SK-N-SH treated with all-trans-retinoic acid at 6 μM for 48 hours (cell line): ENCODE measurements at regions not wholly inside any gene's neighbourhood (a gene's known extent, or its start where the extent isn't known, plus 50 kb on each side); places are given as distances from the start of the nearest gene placed in this dataset.

Experiments
- ATAC-seq: fragments of 200-7000 bp; cut with Tn5 transposase; 3 replicates; pipeline ENCODE4 v1.9.1; 2020; ENCODE audit warnings: mild to moderate bottlenecking, moderate library complexity
- ARNTL ChIP-seq: fragments of 450-650 bp; formaldehyde crosslinking; IDR thresholded peaks from 2 replicates; pipeline ENCODE4 v1.5.0; 2020; ENCODE audit warnings: low read depth, mild to moderate bottlenecking, moderate library complexity, borderline replicate concordance
- BACH2 ChIP-seq: fragments of 250-450 bp; sonication (Bioruptor Pico); IDR thresholded peaks from 2 replicates; pipeline ENCODE4 v1.9.0; 2021; ENCODE audit warnings: mild to moderate bottlenecking, borderline replicate concordance
- CREB5 ChIP-seq: fragments of 250-450 bp; sonication (Bioruptor Pico); IDR thresholded peaks from 2 replicates; pipeline ENCODE4 v1.5.1; 2020; ENCODE audit warnings: low read depth, mild to moderate bottlenecking, moderate library complexity
- CSDC2 ChIP-seq: fragments of 250-450 bp; sonication (Bioruptor Pico); IDR thresholded peaks from 2 replicates; pipeline ENCODE4 v1.5.0; 2020; ENCODE audit warnings: mild to moderate bottlenecking, moderate library complexity
- CSRNP3 ChIP-seq: fragments of 250-450 bp; sonication (Bioruptor Pico); IDR thresholded peaks from 2 replicates; pipeline ENCODE4 v1.5.1; 2021; ENCODE audit warnings: mild to moderate bottlenecking, moderate library complexity
- ESRRG ChIP-seq: fragments of 250-450 bp; sonication (Bioruptor Pico); IDR thresholded peaks from 2 replicates; pipeline ENCODE4 v1.6.1; 2021; ENCODE audit warnings: mild to moderate bottlenecking
- GLIS3 ChIP-seq: fragments of 250-450 bp; sonication (Bioruptor Pico); IDR thresholded peaks from 2 replicates; pipeline ENCODE4 v1.5.0; 2020; ENCODE audit warnings: mild to moderate bottlenecking, moderate library complexity
- OSR1 ChIP-seq: fragments of 250-450 bp; sonication (Bioruptor Pico); IDR thresholded peaks from 2 replicates; pipeline ENCODE4 v1.8.0; 2022; ENCODE audit warnings: moderate library complexity, mild to moderate bottlenecking, inconsistent platforms
- PATZ1 ChIP-seq: fragments of 250-450 bp; sonication (Bioruptor Pico); IDR thresholded peaks from 2 replicates; pipeline ENCODE4 v1.8.0; 2020; ENCODE audit warnings: mild to moderate bottlenecking, moderate library complexity, borderline replicate concordance
- POU6F1 ChIP-seq: fragments of 250-450 bp; sonication (Bioruptor Pico); IDR thresholded peaks from 2 replicates; pipeline ENCODE4 v1.8.0; 2021; ENCODE audit warnings: low read depth, mild to moderate bottlenecking, moderate library complexity, borderline replicate concordance
- PPARA ChIP-seq: fragments of 250-450 bp; sonication (Bioruptor Pico); IDR thresholded peaks from 2 replicates; pipeline ENCODE4 v1.5.0; 2020; ENCODE audit warnings: mild to moderate bottlenecking, borderline replicate concordance
- SNAI2 ChIP-seq: fragments of 250-450 bp; sonication (Bioruptor Pico); IDR thresholded peaks from 2 replicates; pipeline ENCODE4 v1.5.0; 2020; ENCODE audit warnings: mild to moderate bottlenecking, moderate library complexity
- TCF4 ChIP-seq: fragments of 250-450 bp; sonication (Bioruptor Pico); IDR thresholded peaks from 2 replicates; pipeline ENCODE4 v1.8.0; 2021; ENCODE audit warnings: mild to moderate bottlenecking, moderate library complexity, borderline replicate concordance
- TOX ChIP-seq: fragments of 250-450 bp; sonication (Bioruptor Pico); IDR thresholded peaks from 2 replicates; pipeline ENCODE4 v1.8.0; 2021; ENCODE audit warnings: mild to moderate bottlenecking, moderate library complexity, borderline replicate concordance
- TSHZ2 ChIP-seq: fragments of 250-450 bp; sonication (Bioruptor Pico); IDR thresholded peaks from 2 replicates; pipeline ENCODE4 v1.5.0; 2020; ENCODE audit warnings: mild to moderate bottlenecking, moderate library complexity
- ZC3H10 ChIP-seq: fragments of 250-450 bp; sonication (Bioruptor Pico); IDR thresholded peaks from 2 replicates; pipeline ENCODE4 v1.5.1; 2021; ENCODE audit warnings: mild to moderate bottlenecking, moderate library complexity
- ZFP3 ChIP-seq: fragments of 250-450 bp; sonication (Bioruptor Pico); IDR thresholded peaks from 2 replicates; pipeline ENCODE4 v1.5.0; 2020; ENCODE audit warnings: mild to moderate bottlenecking, moderate library complexity
- ZNF565 ChIP-seq: fragments of 450-650 bp; formaldehyde crosslinking; conservative IDR thresholded peaks from 2 replicates; pipeline ENCODE4 v1.5.0; 2020; ENCODE audit warnings: low read depth, mild to moderate bottlenecking, moderate library complexity
- ZNF70 ChIP-seq: fragments of 450-650 bp; formaldehyde crosslinking; IDR thresholded peaks from 2 replicates; pipeline ENCODE4 v1.5.0; 2020; ENCODE audit warnings: mild to moderate bottlenecking, moderate library complexity
- ZNF8 ChIP-seq: fragments of 450-650 bp; formaldehyde crosslinking; IDR thresholded peaks from 2 replicates; pipeline ENCODE4 v1.5.0; 2020; ENCODE audit warnings: mild to moderate bottlenecking, moderate library complexity

GRCh38 chr6:168873278-168874190 is 380.1 kb downstream of the THBS2 start:
- ATAC-seq: no peak
- TF ChIP-seq ZNF565 (CRISPR knock-in tag) (no peak), PATZ1 (no peak), ESRRG (CRISPR knock-in tag) (no peak), ZNF70 (CRISPR knock-in tag) (no peak), TSHZ2 (CRISPR knock-in tag) (no peak), ARNTL (no peak), TOX (CRISPR knock-in tag) (no peak), ZNF8 (no peak), PPARA (no peak), ZFP3 (CRISPR knock-in tag) (no peak), POU6F1 (CRISPR knock-in tag) (no peak), TCF4 (CRISPR knock-in tag) (no peak), CSDC2 (CRISPR knock-in tag) (no peak), ZC3H10 (CRISPR knock-in tag) (no peak), SNAI2 (CRISPR knock-in tag) (no peak), GLIS3 (CRISPR knock-in tag) (no peak), CSRNP3 (no peak)

GRCh38 chr6:168871642-168872315 is 381.9 kb downstream of the THBS2 start:
- no peak for ATAC-seq
- TF ChIP-seq POU6F1 (CRISPR knock-in tag): no peak
- TF ChIP-seq OSR1: no peak
- no peak for TF ChIP-seq CREB5
- no peak for TF ChIP-seq ZNF70 (CRISPR knock-in tag)
- TF ChIP-seq BACH2 (CRISPR knock-in tag): no peak
